HL-60 (cell line): ENCODE measurements at regions not wholly inside any gene's neighbourhood (a gene's known extent, or its start where the extent isn't known, plus 50 kb on each side); places are given as distances from the start of the nearest gene placed in this dataset.

ENCODE experiments used
- GABPA ChIP-seq: IDR thresholded peaks from 2 replicates; pipeline ENCODE4 v1.6.1; 2012; ENCODE audit warnings: low read depth
- POLR2AphosphoS5 ChIP-seq: IDR thresholded peaks from 2 replicates; pipeline ENCODE4 v1.6.1; 2012; ENCODE audit warnings: low read depth
- SPI1 ChIP-seq: IDR thresholded peaks from 2 replicates; pipeline ENCODE4 v1.6.1; 2012; ENCODE audit warnings: low read depth, mild to moderate bottlenecking, borderline replicate concordance
- TF ChIP-seq, protein P1 (sequence below): IDR thresholded peaks from one replicate; pipeline ENCODE4 v1.5.1; 2011; ENCODE audit warnings: low read length, control low read depth, inconsistent platforms; ENCODE audit not compliant: insufficient read depth
- TF ChIP-seq, protein P2 (sequence below): IDR thresholded peaks from 2 replicates; pipeline ENCODE4 v1.6.1; 2012; ENCODE audit warnings: low read depth; ENCODE audit not compliant: insufficient replicate concordance

DNA sequence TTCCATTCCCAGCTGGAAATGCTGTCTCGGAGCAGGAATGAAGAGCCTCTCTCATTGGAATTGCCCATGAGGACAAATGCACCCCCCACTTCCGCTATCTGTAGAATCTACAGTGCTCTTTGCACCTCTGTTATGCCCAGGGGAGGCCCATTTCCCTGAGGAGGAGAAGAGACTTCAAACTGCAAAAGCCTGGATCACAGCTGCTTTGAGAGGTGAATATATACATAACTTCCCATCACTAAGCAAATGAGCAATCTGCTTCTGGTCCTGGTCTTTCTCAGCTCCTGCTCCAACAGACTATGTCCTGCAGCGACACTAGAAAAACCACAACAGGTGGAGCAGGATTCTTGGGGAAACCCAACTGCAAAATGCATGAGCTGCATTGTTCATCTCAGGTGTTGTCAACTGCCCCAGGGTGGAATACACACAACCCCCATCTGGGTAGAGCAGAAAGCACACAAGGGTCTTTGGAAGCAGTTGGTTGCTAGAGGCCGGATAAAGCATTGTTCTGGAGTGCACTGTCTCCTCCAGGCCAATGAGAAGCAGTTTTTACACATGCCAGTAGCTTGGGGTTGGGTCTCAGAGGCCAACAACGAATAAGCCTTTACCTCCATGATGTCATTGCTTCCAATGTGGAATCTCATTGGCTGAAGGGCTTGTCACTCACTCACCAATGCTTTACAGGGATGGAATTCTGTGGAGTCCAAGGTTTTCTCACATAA is 67.7 kb upstream of the RAB4A start:
- TF ChIP-seq, protein P1, sequence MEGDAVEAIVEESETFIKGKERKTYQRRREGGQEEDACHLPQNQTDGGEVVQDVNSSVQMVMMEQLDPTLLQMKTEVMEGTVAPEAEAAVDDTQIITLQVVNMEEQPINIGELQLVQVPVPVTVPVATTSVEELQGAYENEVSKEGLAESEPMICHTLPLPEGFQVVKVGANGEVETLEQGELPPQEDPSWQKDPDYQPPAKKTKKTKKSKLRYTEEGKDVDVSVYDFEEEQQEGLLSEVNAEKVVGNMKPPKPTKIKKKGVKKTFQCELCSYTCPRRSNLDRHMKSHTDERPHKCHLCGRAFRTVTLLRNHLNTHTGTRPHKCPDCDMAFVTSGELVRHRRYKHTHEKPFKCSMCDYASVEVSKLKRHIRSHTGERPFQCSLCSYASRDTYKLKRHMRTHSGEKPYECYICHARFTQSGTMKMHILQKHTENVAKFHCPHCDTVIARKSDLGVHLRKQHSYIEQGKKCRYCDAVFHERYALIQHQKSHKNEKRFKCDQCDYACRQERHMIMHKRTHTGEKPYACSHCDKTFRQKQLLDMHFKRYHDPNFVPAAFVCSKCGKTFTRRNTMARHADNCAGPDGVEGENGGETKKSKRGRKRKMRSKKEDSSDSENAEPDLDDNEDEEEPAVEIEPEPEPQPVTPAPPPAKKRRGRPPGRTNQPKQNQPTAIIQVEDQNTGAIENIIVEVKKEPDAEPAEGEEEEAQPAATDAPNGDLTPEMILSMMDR: no peak
- TF ChIP-seq POLR2AphosphoS5 (no peak), GABPA (no peak), SPI1 (no peak)
- TF ChIP-seq, protein P2, sequence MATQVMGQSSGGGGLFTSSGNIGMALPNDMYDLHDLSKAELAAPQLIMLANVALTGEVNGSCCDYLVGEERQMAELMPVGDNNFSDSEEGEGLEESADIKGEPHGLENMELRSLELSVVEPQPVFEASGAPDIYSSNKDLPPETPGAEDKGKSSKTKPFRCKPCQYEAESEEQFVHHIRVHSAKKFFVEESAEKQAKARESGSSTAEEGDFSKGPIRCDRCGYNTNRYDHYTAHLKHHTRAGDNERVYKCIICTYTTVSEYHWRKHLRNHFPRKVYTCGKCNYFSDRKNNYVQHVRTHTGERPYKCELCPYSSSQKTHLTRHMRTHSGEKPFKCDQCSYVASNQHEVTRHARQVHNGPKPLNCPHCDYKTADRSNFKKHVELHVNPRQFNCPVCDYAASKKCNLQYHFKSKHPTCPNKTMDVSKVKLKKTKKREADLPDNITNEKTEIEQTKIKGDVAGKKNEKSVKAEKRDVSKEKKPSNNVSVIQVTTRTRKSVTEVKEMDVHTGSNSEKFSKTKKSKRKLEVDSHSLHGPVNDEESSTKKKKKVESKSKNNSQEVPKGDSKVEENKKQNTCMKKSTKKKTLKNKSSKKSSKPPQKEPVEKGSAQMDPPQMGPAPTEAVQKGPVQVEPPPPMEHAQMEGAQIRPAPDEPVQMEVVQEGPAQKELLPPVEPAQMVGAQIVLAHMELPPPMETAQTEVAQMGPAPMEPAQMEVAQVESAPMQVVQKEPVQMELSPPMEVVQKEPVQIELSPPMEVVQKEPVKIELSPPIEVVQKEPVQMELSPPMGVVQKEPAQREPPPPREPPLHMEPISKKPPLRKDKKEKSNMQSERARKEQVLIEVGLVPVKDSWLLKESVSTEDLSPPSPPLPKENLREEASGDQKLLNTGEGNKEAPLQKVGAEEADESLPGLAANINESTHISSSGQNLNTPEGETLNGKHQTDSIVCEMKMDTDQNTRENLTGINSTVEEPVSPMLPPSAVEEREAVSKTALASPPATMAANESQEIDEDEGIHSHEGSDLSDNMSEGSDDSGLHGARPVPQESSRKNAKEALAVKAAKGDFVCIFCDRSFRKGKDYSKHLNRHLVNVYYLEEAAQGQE: no peak
